MM.1S (cell line): ENCODE measurements at regions not wholly inside any gene's neighbourhood (a gene's known extent, or its start where the extent isn't known, plus 50 kb on each side); places are given as distances from the start of the nearest gene placed in this dataset.

ENCODE experiments used
- DNase-seq: peaks from one replicate; pipeline ENCODE4 v3.0.0-alpha.2; 2015
- H2AFZ ChIP-seq: fragments of 300-600 bp; sonication (generic); 2 replicates; pipeline ENCODE4 v1.6.0; 2016; ENCODE audit warnings: antibody characterized with exemption, low read length
- H3F3A ChIP-seq: fragments of 300-600 bp; sonication (generic); 2 replicates; pipeline ENCODE4 v1.6.1; 2016; ENCODE audit warnings: mild to moderate bottlenecking, antibody characterized with exemption, low read length, moderate library complexity, mixed read lengths; ENCODE audit not compliant: insufficient read depth
- H3K27ac ChIP-seq: fragments of 300-600 bp; sonication (generic); 2 replicates; pipeline ENCODE4 v1.5.1; 2016; ENCODE audit warnings: mild to moderate bottlenecking, low read length
- H3K27me3 ChIP-seq: fragments of 300-600 bp; sonication (generic); replicated peaks from 2 replicates; pipeline ENCODE4 v1.6.0; 2016; ENCODE audit warnings: low read length; ENCODE audit not compliant: insufficient read depth
- H3K36me3 ChIP-seq: fragments of 300-600 bp; sonication (generic); replicated peaks from 2 replicates; pipeline ENCODE4 v1.6.1; 2016; ENCODE audit warnings: mild to moderate bottlenecking, low read length, mixed read lengths; ENCODE audit not compliant: insufficient read depth
- H3K4me1 ChIP-seq: fragments of 300-600 bp; sonication (generic); 2 replicates; pipeline ENCODE4 v1.6.1; 2016; ENCODE audit warnings: low read length, mixed read lengths
- H3K4me2 ChIP-seq: fragments of 300-600 bp; sonication (generic); 2 replicates; pipeline ENCODE4 v1.6.0; 2016; ENCODE audit warnings: low read depth, low read length
- H3K4me3 ChIP-seq: fragments of 300-600 bp; sonication (generic); 2 replicates; pipeline ENCODE4 v1.5.1; 2016; ENCODE audit warnings: low read length, mixed read lengths
- H3K79me2 ChIP-seq: fragments of 300-600 bp; sonication (generic); 2 replicates; pipeline ENCODE4 v1.6.1; 2016; ENCODE audit warnings: mixed run types, low read length, mixed read lengths
- H3K9ac ChIP-seq: fragments of 300-600 bp; sonication (generic); 2 replicates; pipeline ENCODE4 v1.6.1; 2016; ENCODE audit warnings: low read length, mixed read lengths
- H3K9me2 ChIP-seq: fragments of 300-600 bp; sonication (generic); replicated peaks from 2 replicates; pipeline ENCODE4 v1.6.1; 2016; ENCODE audit warnings: mild to moderate bottlenecking, low read length, mixed read lengths; ENCODE audit not compliant: insufficient read depth
- H3K9me3 ChIP-seq: fragments of 300-600 bp; sonication (generic); replicated peaks from 2 replicates; pipeline ENCODE4 v1.6.1; 2016; ENCODE audit warnings: mild to moderate bottlenecking, low read length, mixed read lengths; ENCODE audit not compliant: insufficient read depth
- H4K20me1 ChIP-seq: fragments of 300-600 bp; sonication (generic); 2 replicates; pipeline ENCODE4 v1.6.1; 2016; ENCODE audit warnings: mild to moderate bottlenecking, low read length, moderate library complexity, mixed read lengths; ENCODE audit not compliant: insufficient read depth
- CTCF ChIP-seq: fragments of 300-600 bp; sonication (generic); IDR thresholded peaks from 2 replicates; pipeline ENCODE4 v1.5.1; 2016; ENCODE audit warnings: antibody characterized with exemption, low read length, mixed read lengths
- EZH2 ChIP-seq: fragments of 300-600 bp; sonication (generic); optimal IDR thresholded peaks from 2 replicates; pipeline ENCODE3; 2017; ENCODE audit warnings: low read depth, mild to moderate bottlenecking, antibody characterized with exemption, low read length, mixed read lengths
- EZH2phosphoT487 ChIP-seq: fragments of 300-600 bp; sonication (generic); IDR thresholded peaks from 2 replicates; pipeline ENCODE4 v1.6.1; 2018; ENCODE audit warnings: antibody characterized with exemption, low read length

- no peak overlapping the region for H3K9ac ChIP-seq
- TF ChIP-seq EZH2phosphoT487: no peak
- TF ChIP-seq EZH2: no peak
- TF ChIP-seq CTCF: no peak
- no peak overlapping the region for H3K27ac ChIP-seq
- no peak overlapping the region for H2AFZ ChIP-seq
- H3K4me1 ChIP-seq: peaks cover 5% of the 10 kb centered on the region; the same call in 1 of the 2 replicates
- H3K27me3 ChIP-seq: no peaks in the 10 kb centered on the region
- no peaks in the 10 kb centered on the region for H4K20me1 ChIP-seq
- H3K36me3 ChIP-seq: no peaks in the 10 kb centered on the region
- peak overlapping the region; percentile 7; the same call in 1 of the 2 replicates for H3K4me2 ChIP-seq
- H3K79me2 ChIP-seq: no peaks in the 10 kb centered on the region
- no peaks in the 10 kb centered on the region for H3F3A ChIP-seq
- no peak for DNase-seq
- no peak overlapping the region for H3K4me3 ChIP-seq
- H3K9me3 ChIP-seq: no peaks in the 10 kb centered on the region
- no peaks in the 10 kb centered on the region for H3K9me2 ChIP-seq
Observed at GRCh38 chr10:111524134-111524533, 447.3 kb downstream of the ADRA2A start.

- H3F3A ChIP-seq: no peaks in the 10 kb centered on the region
- H3K4me3 ChIP-seq: no peak overlapping the region
- peaks cover 5% of the 10 kb centered on the region; the same call in 1 of the 2 replicates for H3K4me1 ChIP-seq
- no peak for TF ChIP-seq EZH2phosphoT487
- TF ChIP-seq EZH2: no peak
- no peak for TF ChIP-seq CTCF
- no peaks in the 10 kb centered on the region for H4K20me1 ChIP-seq
- H3K79me2 ChIP-seq: no peaks in the 10 kb centered on the region
- H3K9ac ChIP-seq: no peak overlapping the region
- H3K27me3 ChIP-seq: no peaks in the 10 kb centered on the region
- H3K9me3 ChIP-seq: no peaks in the 10 kb centered on the region
- no peaks in the 10 kb centered on the region for H3K36me3 ChIP-seq
- no peaks in the 10 kb centered on the region for H3K9me2 ChIP-seq
- no peak for DNase-seq
- H3K27ac ChIP-seq: no peak overlapping the region
- no peak overlapping the region for H2AFZ ChIP-seq
- H3K4me2 ChIP-seq: no peak overlapping the region
Observed at GRCh38 chr10:111525696-111526095, 448.9 kb downstream of the ADRA2A start.

GRCh38 chr10:111531690-111532089 is 454.9 kb downstream of the ADRA2A start:
- H4K20me1 ChIP-seq: no peaks in the 10 kb centered on the region
- no peaks in the 10 kb centered on the region for H3K9me3 ChIP-seq
- no peak overlapping the region for H3K4me2 ChIP-seq
- H3K4me3 ChIP-seq: no peak overlapping the region
- no peak overlapping the region for H2AFZ ChIP-seq
- TF ChIP-seq CTCF: no peak
- no peak for DNase-seq
- no peaks in the 10 kb centered on the region for H3K9me2 ChIP-seq
- no peaks in the 10 kb centered on the region for H3K36me3 ChIP-seq
- H3K9ac ChIP-seq: no peak overlapping the region
- H3K27ac ChIP-seq: no peak overlapping the region
- no peaks in the 10 kb centered on the region for H3K27me3 ChIP-seq
- H3K4me1 ChIP-seq: no peaks in the 10 kb centered on the region
- H3F3A ChIP-seq: no peaks in the 10 kb centered on the region
- H3K79me2 ChIP-seq: no peaks in the 10 kb centered on the region

- Histone ChIP-seq H3K79me2 (no peaks in the 10 kb centered on the region), H3K4me3 (no peak overlapping the region), H3K27me3 (no peaks in the 10 kb centered on the region), H3K27ac (no peak overlapping the region), H3F3A (no peaks in the 10 kb centered on the region), H4K20me1 (no peaks in the 10 kb centered on the region), H3K4me2 (no peak overlapping the region), H2AFZ (no peak overlapping the region), H3K9me3 (no peaks in the 10 kb centered on the region), H3K36me3 (no peaks in the 10 kb centered on the region), H3K9ac (no peak overlapping the region), H3K4me1 (no peaks in the 10 kb centered on the region), H3K9me2 (no peaks in the 10 kb centered on the region)
- DNase-seq: no peak
- TF ChIP-seq CTCF (no peak), EZH2phosphoT487 (no peak), EZH2 (no peak)
Observed at GRCh38 chr10:111532139-111532538, 455.3 kb downstream of the ADRA2A start.
